Naive thymus-derived CD4-positive, alpha-beta T cell (primary cell): ENCODE measurements at regions not wholly inside any gene's neighbourhood (a gene's known extent, or its start where the extent isn't known, plus 50 kb on each side); places are given as distances from the start of the nearest gene placed in this dataset.

ENCODE experiments used
- ATAC-seq: fragments of 150-1000 bp; cut with Tn5 transposase; 2 replicates; pipeline ENCODE4 v1.10.0; 2021; ENCODE audit warnings: mild to moderate bottlenecking, moderate library complexity
- CTCF ChIA-PET: fragments of 350-600 bp; sonication (Branson Sonifier 250); formaldehyde crosslinking; loops from one replicate; lab custom pipeline; 2021; ENCODE audit warnings: antibody characterized with exemption; lab: Charles Lee
- POLR2A ChIA-PET: fragments of 350-600 bp; sonication (Branson Sonifier 250); formaldehyde crosslinking; loops from one replicate; lab custom pipeline; 2021; ENCODE audit warnings: antibody characterized with exemption, inconsistent platforms; lab: Charles Lee
- DNase-seq, 9 donors: peaks; one replicate each; pipeline versions ENCODE4 v3.0.0 to v3.0.0-alpha.2; 2020 to 2022; ENCODE audit warnings: mixed read lengths in 1 of 9
- H3K27ac ChIP-seq: one replicate; pipeline ENCODE4 v1.7.0; 2013; ENCODE audit warnings: mild to moderate bottlenecking, low read depth, low read length, moderate library complexity
- H3K27me3 ChIP-seq, 2 donors: one replicate each; pipeline ENCODE4 v1.7.0; 2013; ENCODE audit warnings: low read length in 2 of 2, mild to moderate bottlenecking in 2 of 2, moderate library complexity in 2 of 2; ENCODE audit not compliant: control insufficient read depth in 2 of 2, insufficient read depth in 2 of 2
- H3K36me3 ChIP-seq, 3 experiments: 1 replicate in 2 of 3; 2 replicates in 1 of 3; pipeline ENCODE4 v1.7.0; 2013; ENCODE audit warnings: low read length in 3 of 3, mild to moderate bottlenecking in 3 of 3, moderate library complexity in 1 of 3; ENCODE audit not compliant: insufficient read depth in 3 of 3, control insufficient read depth in 2 of 3
- H3K4me1 ChIP-seq, 2 donors: one replicate each; pipeline ENCODE4 v1.7.0; 2013; ENCODE audit warnings: low read length in 2 of 2, mild to moderate bottlenecking in 2 of 2, moderate library complexity in 1 of 2; ENCODE audit not compliant: control insufficient read depth in 2 of 2, insufficient read depth in 2 of 2
- H3K4me3 ChIP-seq: 2 replicates; pipeline ENCODE4 v1.7.0; 2013; ENCODE audit warnings: mild to moderate bottlenecking, low read length
- H3K9me3 ChIP-seq, 3 experiments: 1 replicate in 2 of 3; 2 replicates in 1 of 3; pipeline ENCODE4 v1.7.0; 2013; ENCODE audit warnings: low read length in 3 of 3; ENCODE audit not compliant: control insufficient read depth in 2 of 3
- H3K27ac Mint-ChIP-seq, 9 donors: one replicate each; pipeline ENCODE4 v1.8.0; 2020 to 2022; ENCODE audit warnings: mixed read lengths in 9 of 9, mild to moderate bottlenecking in 8 of 9, moderate library complexity in 5 of 9, inconsistent platforms in 2 of 9
- H3K27me3 Mint-ChIP-seq, 5 donors: one replicate each; pipeline ENCODE4 v1.8.0; 2021 to 2022; ENCODE audit warnings: mixed read lengths in 5 of 5, mild to moderate bottlenecking in 1 of 5
- H3K36me3 Mint-ChIP-seq, 5 donors: one replicate each; pipeline ENCODE4 v1.8.0; 2020 to 2022; ENCODE audit warnings: mixed read lengths in 5 of 5, mild to moderate bottlenecking in 3 of 5, inconsistent platforms in 1 of 5
- H3K4me1 Mint-ChIP-seq, 7 donors: one replicate each; pipeline ENCODE4 v1.8.0; 2020 to 2022; ENCODE audit warnings: mixed read lengths in 7 of 7, mild to moderate bottlenecking in 3 of 7, inconsistent platforms in 1 of 7
- H3K4me3 Mint-ChIP-seq, 10 donors: one replicate each; pipeline ENCODE4 v1.8.0; 2020 to 2022; ENCODE audit warnings: mild to moderate bottlenecking in 10 of 10, mixed read lengths in 10 of 10, moderate library complexity in 6 of 10, inconsistent platforms in 2 of 10
- H3K9me3 Mint-ChIP-seq, 11 donors: one replicate each; pipeline ENCODE4 v1.8.0; 2020 to 2022; ENCODE audit warnings: mixed read lengths in 11 of 11, mild to moderate bottlenecking in 4 of 11, inconsistent platforms in 1 of 11, moderate library complexity in 1 of 11
- intact Hi-C, 2 donors: fragments of 100-400 bp; cut with micrococcal nuclease; formaldehyde crosslinking; loops; one replicate each; pipeline ENCODE4 v1.15.1; 2023

DNA sequence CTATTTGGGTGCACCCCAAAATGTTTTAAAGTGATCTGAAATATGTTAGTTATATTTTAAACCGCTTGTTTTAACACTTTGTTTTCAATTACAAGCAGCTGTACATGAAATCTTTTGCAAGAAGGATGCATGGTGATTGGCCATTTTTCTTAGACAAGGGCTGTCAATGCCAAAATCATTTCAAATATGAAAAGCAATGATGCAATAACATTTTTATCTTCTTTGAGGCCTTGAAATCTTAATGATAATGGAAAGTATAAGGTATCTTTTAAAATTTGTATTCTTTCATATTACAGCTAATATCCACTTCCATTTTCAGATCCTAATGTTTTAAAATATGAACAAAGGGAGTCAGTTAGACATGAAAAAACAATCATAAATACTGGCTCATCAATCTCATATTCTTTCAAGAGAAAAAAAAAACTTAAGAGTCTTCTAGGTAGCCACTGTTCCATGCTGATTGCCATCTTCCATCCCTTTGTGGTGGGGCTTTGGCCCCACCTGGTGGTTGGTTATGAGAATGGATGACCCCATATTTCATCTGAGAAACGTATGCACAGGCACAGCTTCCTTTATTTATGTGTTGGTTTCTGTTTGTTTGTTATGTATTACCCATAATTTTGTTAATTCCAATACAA lies 330.3 kb upstream of the MIR17HG start:
- ChIA-PET POLR2A (no interaction called here), CTCF (no interaction called here)
- no peaks in the 10 kb centered on the region for H3K9me3 ChIP-seq
- DNase-seq, result peak in 1 of 9 donors; percentile 22
- H3K4me1 ChIP-seq, result no peaks in the 10 kb centered on the region
- Mint-ChIP-seq H3K9me3 (peaks cover 0 to 5% (median 0%) of the 10 kb centered on the region in 11 donors), H3K27ac (no peak overlapping the region), H3K4me3 (no peak overlapping the region), H3K27me3 (no peaks in the 10 kb centered on the region), H3K4me1 (no peaks in the 10 kb centered on the region), H3K36me3 (no peaks in the 10 kb centered on the region)
- intact Hi-C loops, result no loop called here
- no peaks in the 10 kb centered on the region for H3K36me3 ChIP-seq
- no peaks in the 10 kb centered on the region for H3K27me3 ChIP-seq
- H3K4me3 ChIP-seq, result no peak overlapping the region
- peak; percentile 47 for ATAC-seq
- no peak overlapping the region for H3K27ac ChIP-seq

DNA sequence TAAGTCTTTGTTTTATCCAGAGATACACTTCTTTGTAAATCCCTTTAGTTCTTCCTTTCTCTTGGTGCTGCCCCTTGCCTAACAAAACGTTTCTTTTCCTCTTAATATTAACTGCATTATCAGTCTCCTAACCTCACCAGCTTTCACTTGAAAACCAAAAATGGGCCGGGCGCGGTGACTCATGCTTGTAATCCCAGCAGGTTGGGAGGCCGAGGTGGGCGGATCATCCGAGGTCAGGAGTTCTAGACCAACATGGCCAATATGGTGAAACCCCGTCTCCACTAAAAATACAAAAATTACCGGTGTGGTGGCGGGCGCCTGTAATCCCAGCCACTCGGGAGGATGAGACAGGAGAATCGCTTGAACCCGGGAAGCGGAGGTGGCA lies 329.8 kb upstream of the MIR17HG start:
- intact Hi-C loops, result no loop called here
- Mint-ChIP-seq H3K27me3 (no peaks in the 10 kb centered on the region), H3K4me1 (no peaks in the 10 kb centered on the region), H3K36me3 (no peaks in the 10 kb centered on the region), H3K9me3 (peaks cover 0 to 5% (median 0%) of the 10 kb centered on the region in 11 donors), H3K4me3 (no peak overlapping the region), H3K27ac (no peak overlapping the region)
- no peak for ATAC-seq
- H3K4me1 ChIP-seq, result no peaks in the 10 kb centered on the region
- no peak overlapping the region for H3K4me3 ChIP-seq
- no peaks in the 10 kb centered on the region for H3K9me3 ChIP-seq
- DNase-seq, result no peak
- H3K27me3 ChIP-seq, result no peaks in the 10 kb centered on the region
- H3K27ac ChIP-seq, result no peak overlapping the region
- H3K36me3 ChIP-seq, result no peaks in the 10 kb centered on the region
- ChIA-PET POLR2A (no interaction called here), CTCF (no interaction called here)

DNA sequence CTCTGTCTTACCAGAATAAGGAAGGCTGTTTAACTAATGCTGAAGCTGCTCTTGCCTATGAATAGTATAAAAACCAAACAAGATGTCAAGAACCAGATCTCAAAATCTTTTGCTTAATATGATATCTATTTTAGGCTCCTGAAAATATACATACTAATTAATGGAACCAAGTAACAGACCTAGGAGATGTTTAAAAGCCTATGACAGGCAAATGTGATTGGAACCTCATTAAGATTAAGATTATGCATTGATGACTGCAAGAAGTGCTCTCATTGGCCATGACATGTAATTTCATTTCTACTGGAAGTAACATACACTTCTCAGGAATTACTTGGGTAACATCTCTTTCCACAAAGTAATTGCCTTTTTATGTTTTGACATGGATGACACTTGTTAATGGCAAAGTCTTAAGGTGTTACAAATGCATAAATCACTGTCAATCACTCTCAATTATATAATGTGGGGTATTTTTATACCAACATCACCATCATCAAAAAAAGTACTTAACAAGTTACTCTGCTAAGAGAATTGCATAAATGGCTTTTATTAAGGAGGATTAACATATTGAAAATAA lies 326.9 kb upstream of the MIR17HG start:
- no peak overlapping the region for H3K27ac Mint-ChIP-seq
- Histone ChIP-seq H3K27me3 (no peaks in the 10 kb centered on the region), H3K27ac (no peak overlapping the region), H3K4me3 (no peak overlapping the region), H3K4me1 (no peaks in the 10 kb centered on the region), H3K36me3 (no peaks in the 10 kb centered on the region), H3K9me3 (no peaks in the 10 kb centered on the region)
- POLR2A ChIA-PET, result no interaction called here
- no peak overlapping the region for H3K4me3 Mint-ChIP-seq
- DNase-seq, result no peak
- H3K36me3 Mint-ChIP-seq, result no peaks in the 10 kb centered on the region
- CTCF ChIA-PET, result no interaction called here
- intact Hi-C loops, result no loop called here
- peaks cover 0 to 3% (median 0%) of the 10 kb centered on the region in 11 donors for H3K9me3 Mint-ChIP-seq
- no peaks in the 10 kb centered on the region for H3K27me3 Mint-ChIP-seq
- ATAC-seq, result no peak
- H3K4me1 Mint-ChIP-seq, result no peaks in the 10 kb centered on the region

DNA sequence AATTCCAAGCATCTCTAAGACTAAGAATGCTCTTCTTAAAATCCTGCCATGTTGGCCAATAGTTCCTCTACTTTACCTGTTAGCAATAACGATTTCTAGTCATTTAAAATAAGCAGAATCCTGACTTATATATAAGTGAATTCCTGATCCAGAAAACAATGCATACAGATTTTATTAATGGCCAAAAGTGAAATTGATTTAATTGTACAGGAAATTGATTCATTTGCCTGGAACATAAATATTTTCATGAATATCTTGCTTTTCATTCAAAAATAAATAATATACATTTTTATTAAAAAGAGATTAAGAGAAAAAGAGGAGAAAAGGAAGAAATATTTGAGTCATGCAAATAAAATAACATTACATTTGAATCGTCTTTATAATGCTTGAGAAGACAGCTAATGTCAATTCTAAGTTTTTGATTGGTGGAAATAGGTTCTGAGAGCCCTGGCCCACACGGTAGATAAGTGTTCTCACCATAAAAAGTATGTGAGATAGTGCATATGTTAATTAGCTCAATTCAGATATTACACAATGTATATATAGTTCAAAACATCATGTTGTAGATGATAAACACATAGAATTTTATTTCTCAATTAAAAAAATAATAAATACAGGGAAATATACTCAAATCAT lies 323.2 kb upstream of the MIR17HG start:
- Histone ChIP-seq H3K4me3 (no peak overlapping the region), H3K9me3 (no peaks in the 10 kb centered on the region), H3K36me3 (no peaks in the 10 kb centered on the region), H3K4me1 (no peaks in the 10 kb centered on the region), H3K27me3 (no peaks in the 10 kb centered on the region), H3K27ac (no peak overlapping the region)
- ATAC-seq (no peak), DNase-seq (no peak)
- Mint-ChIP-seq H3K4me3 (no peak overlapping the region), H3K9me3 (peaks cover 0 to 9% (median 0%) of the 10 kb centered on the region in 11 donors), H3K4me1 (no peaks in the 10 kb centered on the region), H3K27me3 (no peaks in the 10 kb centered on the region), H3K36me3 (no peaks in the 10 kb centered on the region), H3K27ac (no peak overlapping the region)
- intact Hi-C loops, result no loop called here
- ChIA-PET CTCF (no interaction called here), POLR2A (no interaction called here)

DNA sequence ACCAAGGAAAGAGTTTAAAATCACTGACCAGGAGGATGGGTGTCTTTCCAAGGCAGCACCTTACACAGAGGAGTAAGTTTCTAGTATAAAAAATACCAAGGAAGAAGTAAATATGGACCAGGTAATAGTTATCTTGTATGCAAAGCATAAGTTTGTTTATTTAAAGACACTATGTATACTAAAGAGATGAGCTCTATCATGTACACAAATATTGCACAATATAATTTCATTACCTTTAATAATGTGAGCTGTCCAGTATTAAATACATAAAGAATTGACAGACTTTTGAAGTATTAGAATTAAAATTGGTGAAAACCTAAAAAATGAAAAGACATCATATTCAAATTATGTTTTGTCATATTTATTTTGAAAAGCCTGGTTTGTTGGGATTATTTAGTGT lies 322.0 kb upstream of the MIR17HG start:
- H3K27ac Mint-ChIP-seq, result no peak overlapping the region
- Histone ChIP-seq H3K36me3 (no peaks in the 10 kb centered on the region), H3K27ac (no peak overlapping the region), H3K4me3 (no peak overlapping the region), H3K27me3 (no peaks in the 10 kb centered on the region), H3K9me3 (no peaks in the 10 kb centered on the region), H3K4me1 (no peaks in the 10 kb centered on the region)
- no peak overlapping the region for H3K4me3 Mint-ChIP-seq
- peaks cover 0 to 9% (median 0%) of the 10 kb centered on the region in 11 donors for H3K9me3 Mint-ChIP-seq
- no peaks in the 10 kb centered on the region for H3K4me1 Mint-ChIP-seq
- intact Hi-C loops, result no loop called here
- ATAC-seq, result no peak
- no peaks in the 10 kb centered on the region for H3K27me3 Mint-ChIP-seq
- no peaks in the 10 kb centered on the region for H3K36me3 Mint-ChIP-seq
- DNase-seq, result no peak
- ChIA-PET CTCF (no interaction called here), POLR2A (no interaction called here)

DNA sequence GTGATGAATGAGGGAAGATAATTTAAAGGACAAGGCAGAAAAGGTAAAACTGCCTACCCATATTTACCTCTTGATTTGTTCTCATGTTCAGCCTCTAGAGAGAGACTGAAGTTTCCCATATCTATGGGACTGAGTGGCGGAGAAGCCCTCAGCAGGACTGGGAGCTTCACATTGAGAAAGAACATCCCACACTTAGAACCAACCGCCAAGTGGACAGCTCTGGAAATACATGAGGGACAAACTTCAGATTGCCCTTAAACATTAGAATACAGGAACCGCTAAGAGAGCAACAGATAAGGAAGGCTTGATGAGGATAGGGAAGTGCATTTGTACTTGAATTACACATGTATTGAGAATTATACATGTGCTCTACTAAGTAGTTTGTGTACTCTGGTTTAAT lies 316.0 kb upstream of the MIR17HG start:
- ATAC-seq (no peak), DNase-seq (no peak)
- Histone ChIP-seq H3K4me1 (no peaks in the 10 kb centered on the region), H3K27ac (no peak overlapping the region), H3K9me3 (no peaks in the 10 kb centered on the region), H3K27me3 (no peaks in the 10 kb centered on the region), H3K4me3 (no peak overlapping the region), H3K36me3 (no peaks in the 10 kb centered on the region)
- ChIA-PET CTCF (no interaction called here), POLR2A (no interaction called here)
- intact Hi-C loops, result no loop called here
- Mint-ChIP-seq H3K27me3 (no peaks in the 10 kb centered on the region), H3K9me3 (peaks cover 0 to 12% (median 0%) of the 10 kb centered on the region in 11 donors), H3K27ac (no peak overlapping the region), H3K4me1 (no peaks in the 10 kb centered on the region), H3K36me3 (no peaks in the 10 kb centered on the region), H3K4me3 (no peak overlapping the region)

DNA sequence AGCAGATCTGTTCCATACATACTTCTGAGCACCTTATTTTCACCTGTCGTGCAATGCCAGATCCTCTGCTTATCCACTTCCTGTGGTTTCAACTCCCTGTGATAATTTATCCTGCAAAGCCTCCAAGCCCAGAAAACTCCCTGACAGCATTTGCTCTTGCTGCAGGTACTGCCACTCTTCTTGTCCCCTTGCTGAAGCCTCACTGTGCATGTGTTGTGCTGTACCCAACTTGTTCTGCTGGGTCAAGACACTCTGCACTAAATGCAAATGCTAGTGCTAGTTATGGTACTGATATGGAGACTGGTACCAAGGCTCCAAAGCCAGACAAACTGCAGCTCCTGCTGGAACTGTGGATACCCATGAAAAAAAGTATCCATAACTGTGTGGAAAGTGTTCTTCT lies 315.4 kb upstream of the MIR17HG start:
- no peaks in the 10 kb centered on the region for H3K27me3 Mint-ChIP-seq

More for the DNA sequence above, 315.4 kb upstream of the MIR17HG start:
- H3K4me1 Mint-ChIP-seq, result no peaks in the 10 kb centered on the region
- no peak overlapping the region for H3K27ac ChIP-seq
- DNase-seq (no peak), ATAC-seq (no peak)
- no peaks in the 10 kb centered on the region for H3K27me3 ChIP-seq
- POLR2A ChIA-PET, result no interaction called here
- no peak overlapping the region for H3K27ac Mint-ChIP-seq
- no peak overlapping the region for H3K4me3 ChIP-seq
- H3K4me3 Mint-ChIP-seq, result no peak overlapping the region
- no peaks in the 10 kb centered on the region for H3K4me1 ChIP-seq
- no peaks in the 10 kb centered on the region for H3K9me3 ChIP-seq
- H3K36me3 ChIP-seq, result no peaks in the 10 kb centered on the region
- intact Hi-C loops, result no loop called here
- CTCF ChIA-PET, result no interaction called here
- H3K9me3 Mint-ChIP-seq, result peaks cover 0 to 12% (median 0%) of the 10 kb centered on the region in 11 donors
- no peaks in the 10 kb centered on the region for H3K36me3 Mint-ChIP-seq
